Duodenal mucosa (tissue), 2 donors: ENCODE measurements at regions not wholly inside any gene's neighbourhood (a gene's known extent, or its start where the extent isn't known, plus 50 kb on each side); places are given as distances from the start of the nearest gene placed in this dataset.

Source experiments
- H3K27ac ChIP-seq: one replicate; pipeline ENCODE4 v1.7.0; 2013; ENCODE audit warnings: low read depth, low read length
- H3K27me3 ChIP-seq, 2 donors: one replicate each; pipeline ENCODE4 v1.7.0; 2013; ENCODE audit warnings: low read length in 2 of 2, control low read depth in 1 of 2; ENCODE audit not compliant: insufficient read depth in 2 of 2, control insufficient read depth in 1 of 2
- H3K36me3 ChIP-seq, 2 donors: one replicate each; pipeline ENCODE4 v1.7.0; 2013; ENCODE audit warnings: low read length in 2 of 2, control low read depth in 1 of 2; ENCODE audit not compliant: insufficient read depth in 2 of 2, control insufficient read depth in 1 of 2
- H3K4me1 ChIP-seq, 2 donors: one replicate each; pipeline ENCODE4 v1.7.0; 2013; ENCODE audit warnings: low read length in 2 of 2, control low read depth in 1 of 2; ENCODE audit not compliant: insufficient read depth in 2 of 2, control insufficient read depth in 1 of 2
- H3K4me3 ChIP-seq, 2 donors: one replicate each; pipeline ENCODE4 v1.7.0; 2013; ENCODE audit warnings: low read length in 2 of 2, low read depth in 1 of 2
- H3K9ac ChIP-seq, 2 donors: one replicate each; pipeline ENCODE4 v1.7.0; 2013; ENCODE audit warnings: low read length in 2 of 2, low read depth in 1 of 2
- H3K9me3 ChIP-seq, 2 donors: one replicate each; pipeline ENCODE4 v1.7.0; 2013; ENCODE audit warnings: low read length in 2 of 2, control low read depth in 1 of 2; ENCODE audit not compliant: control insufficient read depth in 1 of 2

- Histone ChIP-seq H3K4me1 (no peaks in the 10 kb centered on the region), H3K27me3 (no peaks in the 10 kb centered on the region), H3K9ac (no peak overlapping the region), H3K36me3 (no peaks in the 10 kb centered on the region), H3K9me3 (no peaks in the 10 kb centered on the region), H3K4me3 (no peak overlapping the region), H3K27ac (no peak overlapping the region)
Measured at GRCh38 chr6:93549868-93550267, 130.5 kb upstream of the EPHA7 start.

GRCh38 chr6:93524671-93525451 lies 105.5 kb upstream of the EPHA7 start:
- Histone ChIP-seq H3K27me3 (no peaks in the 10 kb centered on the region), H3K9ac (no peak overlapping the region), H3K4me3 (no peak overlapping the region), H3K9me3 (no peaks in the 10 kb centered on the region), H3K36me3 (no peaks in the 10 kb centered on the region), H3K27ac (no peak overlapping the region), H3K4me1 (no peaks in the 10 kb centered on the region)

GRCh38 chr6:93523365-93523764 lies 104.0 kb upstream of the EPHA7 start:
- Histone ChIP-seq H3K9me3 (no peaks in the 10 kb centered on the region), H3K4me1 (no peaks in the 10 kb centered on the region), H3K4me3 (no peak overlapping the region), H3K27me3 (no peaks in the 10 kb centered on the region), H3K27ac (no peak overlapping the region), H3K9ac (no peak overlapping the region), H3K36me3 (no peaks in the 10 kb centered on the region)

GRCh38 chr6:93516441-93516840 lies 97.1 kb upstream of the EPHA7 start:
- Histone ChIP-seq H3K9me3 (no peaks in the 10 kb centered on the region), H3K4me3 (no peak overlapping the region), H3K9ac (no peak overlapping the region), H3K27ac (no peak overlapping the region), H3K4me1 (no peaks in the 10 kb centered on the region), H3K36me3 (no peaks in the 10 kb centered on the region), H3K27me3 (no peaks in the 10 kb centered on the region)

GRCh38 chr6:93515736-93516135 lies 96.4 kb upstream of the EPHA7 start:
- Histone ChIP-seq H3K36me3 (no peaks in the 10 kb centered on the region), H3K4me1 (no peaks in the 10 kb centered on the region), H3K27ac (no peak overlapping the region), H3K9me3 (no peaks in the 10 kb centered on the region), H3K9ac (no peak overlapping the region), H3K27me3 (no peaks in the 10 kb centered on the region), H3K4me3 (no peak overlapping the region)

GRCh38 chr6:93498713-93499112 lies 79.4 kb upstream of the EPHA7 start:
- Histone ChIP-seq H3K4me1 (no peaks in the 10 kb centered on the region), H3K9ac (no peak overlapping the region), H3K27ac (no peak overlapping the region), H3K36me3 (no peaks in the 10 kb centered on the region), H3K9me3 (no peaks in the 10 kb centered on the region), H3K27me3 (no peaks in the 10 kb centered on the region), H3K4me3 (no peak overlapping the region)

- Histone ChIP-seq H3K27ac (no peak overlapping the region), H3K9ac (no peak overlapping the region), H3K4me3 (no peak overlapping the region), H3K9me3 (no peaks in the 10 kb centered on the region), H3K36me3 (no peaks in the 10 kb centered on the region), H3K27me3 (no peaks in the 10 kb centered on the region), H3K4me1 (no peaks in the 10 kb centered on the region)
Measured at GRCh38 chr6:93496548-93496947, 77.2 kb upstream of the EPHA7 start.

GRCh38 chr6:93494057-93494456 lies 74.7 kb upstream of the EPHA7 start:
- Histone ChIP-seq H3K9ac (no peak overlapping the region), H3K9me3 (no peaks in the 10 kb centered on the region), H3K4me1 (no peaks in the 10 kb centered on the region), H3K27ac (no peak overlapping the region), H3K36me3 (no peaks in the 10 kb centered on the region), H3K4me3 (no peak overlapping the region), H3K27me3 (no peaks in the 10 kb centered on the region)

- Histone ChIP-seq H3K9ac (no peak overlapping the region), H3K9me3 (no peaks in the 10 kb centered on the region), H3K4me3 (no peak overlapping the region), H3K27me3 (no peaks in the 10 kb centered on the region), H3K27ac (no peak overlapping the region), H3K36me3 (no peaks in the 10 kb centered on the region), H3K4me1 (no peaks in the 10 kb centered on the region)
Measured at GRCh38 chr6:93474733-93475179, 55.4 kb upstream of the EPHA7 start.

- Histone ChIP-seq H3K36me3 (no peaks in the 10 kb centered on the region), H3K27ac (no peak overlapping the region), H3K27me3 (no peaks in the 10 kb centered on the region), H3K9ac (no peak overlapping the region), H3K9me3 (no peaks in the 10 kb centered on the region), H3K4me1 (no peaks in the 10 kb centered on the region), H3K4me3 (no peak overlapping the region)
Measured at GRCh38 chr6:93471281-93471680, 51.9 kb upstream of the EPHA7 start.
